Keratinocyte (primary cell): ENCODE measurements at regions not wholly inside any gene's neighbourhood (a gene's known extent, or its start where the extent isn't known, plus 50 kb on each side); places are given as distances from the start of the nearest gene placed in this dataset.

ENCODE experiments used
- DNase-seq: peaks from one replicate; pipeline ENCODE4 v3.0.0-alpha.2; 2011; ENCODE audit warnings: low read depth, missing footprints, low spot score
- FAIRE-seq: peaks from 2 replicates; lab custom pipeline; 2011; peaks lifted over from hg19 to GRCh38; lab: Jason Lieb, UNC
- H2AFZ ChIP-seq: 2 replicates; pipeline ENCODE4 v1.6.0; 2012; ENCODE audit warnings: low read length, control low read depth, inconsistent platforms; ENCODE audit not compliant: control insufficient read depth
- H3K27ac ChIP-seq: 2 replicates; pipeline ENCODE4 v1.5.1; 2011; ENCODE audit warnings: low read length; ENCODE audit not compliant: control insufficient read depth, insufficient read depth
- H3K27me3 ChIP-seq: 3 replicates; pipeline ENCODE4 v1.6.0; 2011; ENCODE audit warnings: low read length; ENCODE audit not compliant: control insufficient read depth, insufficient read depth; ENCODE audit errors: extremely low read depth
- H3K36me3 ChIP-seq, 2 experiments: 2 replicates in 1 of 2; 3 replicates in 1 of 2; pipeline ENCODE4 v1.5.1; 2011; ENCODE audit warnings: low read length in 2 of 2, mild to moderate bottlenecking in 1 of 2; ENCODE audit not compliant: control insufficient read depth in 2 of 2, insufficient read depth in 2 of 2; ENCODE audit errors: extremely low read depth in 1 of 2
- H3K4me1 ChIP-seq: 3 replicates; pipeline ENCODE4 v1.5.1; 2011; ENCODE audit warnings: low read length; ENCODE audit not compliant: control insufficient read depth, insufficient read depth; ENCODE audit errors: extremely low read depth
- H3K4me2 ChIP-seq: 3 replicates; pipeline ENCODE4 v1.6.0; 2011; ENCODE audit warnings: low read depth, low read length; ENCODE audit not compliant: control insufficient read depth, insufficient read depth; ENCODE audit errors: extremely low read depth
- H3K4me3 ChIP-seq, 3 experiments: fragments of 200-600 bp in 1 of 3; sonication (generic) in 1 of 3; 2 replicates in 2 of 3; 3 replicates in 1 of 3; pipeline ENCODE4 v1.5.1; 2011 to 2016; ENCODE audit warnings: low read length in 3 of 3, mild to moderate bottlenecking in 3 of 3, control low read depth in 2 of 3, inconsistent platforms in 1 of 3, low read depth in 1 of 3, mixed read lengths in 1 of 3, mixed run types in 1 of 3, moderate library complexity in 1 of 3; ENCODE audit not compliant: control insufficient read depth in 2 of 3, insufficient read depth in 2 of 3; ENCODE audit errors: extremely low read depth in 1 of 3
- H3K79me2 ChIP-seq: 2 replicates; pipeline ENCODE4 v1.6.0; 2012; ENCODE audit warnings: low read length; ENCODE audit not compliant: control insufficient read depth, insufficient read depth
- H3K9ac ChIP-seq: 3 replicates; pipeline ENCODE4 v1.6.0; 2011; ENCODE audit warnings: low read length; ENCODE audit not compliant: control insufficient read depth, insufficient read depth; ENCODE audit errors: extremely low read depth
- H3K9me1 ChIP-seq: 3 replicates; pipeline ENCODE4 v1.6.0; 2011; ENCODE audit warnings: low read length; ENCODE audit not compliant: control insufficient read depth, insufficient read depth; ENCODE audit errors: extremely low read depth
- H3K9me3 ChIP-seq: 2 replicates; pipeline ENCODE4 v1.5.1; 2012; ENCODE audit warnings: low read depth, low read length; ENCODE audit not compliant: control insufficient read depth
- H4K20me1 ChIP-seq: 3 replicates; pipeline ENCODE4 v1.6.0; 2011; ENCODE audit warnings: low read length; ENCODE audit not compliant: control insufficient read depth, insufficient read depth; ENCODE audit errors: extremely low read depth
- EZH2 ChIP-seq: IDR thresholded peaks from one replicate; pipeline ENCODE4 v1.6.1; 2012; ENCODE audit warnings: inconsistent platforms, mild to moderate bottlenecking, low read length, moderate library complexity
- dilution Hi-C: fragments of 300-500 bp; cut with MboI; formaldehyde crosslinking; loops from one replicate; pipeline ENCODE4 v1.7.0; 2020; ENCODE audit warnings: low sequenced_read_pairs; ENCODE audit not compliant: extremely low pct_ligation_motif_present
- TF ChIP-seq, protein P1 (sequence below), 3 experiments: IDR thresholded peaks in 1 of 3; conservative IDR thresholded peaks in 1 of 3; optimal IDR thresholded peaks in 1 of 3; 2 replicates in 2 of 3; 3 replicates in 1 of 3; pipeline versions ENCODE3 to v1.5.1; 2011; ENCODE audit warnings: low read length in 3 of 3, mild to moderate bottlenecking in 3 of 3, moderate library complexity in 2 of 3, control low read depth in 1 of 3, inconsistent platforms in 1 of 3; ENCODE audit not compliant: insufficient read depth in 2 of 3; ENCODE audit errors: extremely low read depth in 1 of 3

DNA sequence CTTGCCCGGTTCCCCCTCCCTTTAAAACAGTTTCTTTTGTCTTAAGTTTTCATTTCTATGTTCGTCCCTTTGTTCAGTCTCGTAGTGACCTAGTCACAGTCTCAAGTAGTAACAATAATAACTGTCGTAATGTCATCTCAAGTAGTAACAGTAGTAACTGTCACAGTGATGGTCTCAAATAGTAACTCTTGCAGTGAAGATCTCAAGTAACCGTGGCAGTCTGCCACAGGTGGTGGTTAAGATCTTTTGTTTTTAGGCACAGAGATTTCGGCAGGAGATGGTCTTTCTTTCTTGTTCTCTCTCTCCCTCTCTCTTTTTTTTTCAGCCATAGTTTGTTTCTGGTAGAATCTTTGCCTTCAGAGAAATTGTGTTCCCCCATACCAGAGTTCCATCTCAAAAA, 656.0 kb upstream of the SGO1 start:
- no peak overlapping the region for H3K4me2 ChIP-seq
- H3K4me1 ChIP-seq, result no peaks in the 10 kb centered on the region
- H3K27me3 ChIP-seq, result no peaks in the 10 kb centered on the region
- no peaks in the 10 kb centered on the region for H3K36me3 ChIP-seq
- dilution Hi-C loops, result no loop called here
- H3K9me3 ChIP-seq, result no peaks in the 10 kb centered on the region
- FAIRE-seq (no peak), DNase-seq (no peak)
- H3K27ac ChIP-seq, result no peak overlapping the region
- H4K20me1 ChIP-seq, result no peaks in the 10 kb centered on the region
- H2AFZ ChIP-seq, result no peak overlapping the region
- no peaks in the 10 kb centered on the region for H3K79me2 ChIP-seq
- H3K9ac ChIP-seq, result no peak overlapping the region
- no peaks in the 10 kb centered on the region for H3K9me1 ChIP-seq
- no peak for TF ChIP-seq EZH2
- TF ChIP-seq, protein P1, sequence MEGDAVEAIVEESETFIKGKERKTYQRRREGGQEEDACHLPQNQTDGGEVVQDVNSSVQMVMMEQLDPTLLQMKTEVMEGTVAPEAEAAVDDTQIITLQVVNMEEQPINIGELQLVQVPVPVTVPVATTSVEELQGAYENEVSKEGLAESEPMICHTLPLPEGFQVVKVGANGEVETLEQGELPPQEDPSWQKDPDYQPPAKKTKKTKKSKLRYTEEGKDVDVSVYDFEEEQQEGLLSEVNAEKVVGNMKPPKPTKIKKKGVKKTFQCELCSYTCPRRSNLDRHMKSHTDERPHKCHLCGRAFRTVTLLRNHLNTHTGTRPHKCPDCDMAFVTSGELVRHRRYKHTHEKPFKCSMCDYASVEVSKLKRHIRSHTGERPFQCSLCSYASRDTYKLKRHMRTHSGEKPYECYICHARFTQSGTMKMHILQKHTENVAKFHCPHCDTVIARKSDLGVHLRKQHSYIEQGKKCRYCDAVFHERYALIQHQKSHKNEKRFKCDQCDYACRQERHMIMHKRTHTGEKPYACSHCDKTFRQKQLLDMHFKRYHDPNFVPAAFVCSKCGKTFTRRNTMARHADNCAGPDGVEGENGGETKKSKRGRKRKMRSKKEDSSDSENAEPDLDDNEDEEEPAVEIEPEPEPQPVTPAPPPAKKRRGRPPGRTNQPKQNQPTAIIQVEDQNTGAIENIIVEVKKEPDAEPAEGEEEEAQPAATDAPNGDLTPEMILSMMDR (optimal IDR thresholded peaks at IDR 0.05 in 1 of 3, IDR thresholded peaks at IDR 0.05 in 1 of 3, conservative IDR thresholded peaks at IDR 0.05 in 1 of 3; ENCODE audit: extremely low read depth in 1 of 3, insufficient read depth in 2 of 3, low read length in 3 of 3), result no peak
- no peak overlapping the region for H3K4me3 ChIP-seq

DNA sequence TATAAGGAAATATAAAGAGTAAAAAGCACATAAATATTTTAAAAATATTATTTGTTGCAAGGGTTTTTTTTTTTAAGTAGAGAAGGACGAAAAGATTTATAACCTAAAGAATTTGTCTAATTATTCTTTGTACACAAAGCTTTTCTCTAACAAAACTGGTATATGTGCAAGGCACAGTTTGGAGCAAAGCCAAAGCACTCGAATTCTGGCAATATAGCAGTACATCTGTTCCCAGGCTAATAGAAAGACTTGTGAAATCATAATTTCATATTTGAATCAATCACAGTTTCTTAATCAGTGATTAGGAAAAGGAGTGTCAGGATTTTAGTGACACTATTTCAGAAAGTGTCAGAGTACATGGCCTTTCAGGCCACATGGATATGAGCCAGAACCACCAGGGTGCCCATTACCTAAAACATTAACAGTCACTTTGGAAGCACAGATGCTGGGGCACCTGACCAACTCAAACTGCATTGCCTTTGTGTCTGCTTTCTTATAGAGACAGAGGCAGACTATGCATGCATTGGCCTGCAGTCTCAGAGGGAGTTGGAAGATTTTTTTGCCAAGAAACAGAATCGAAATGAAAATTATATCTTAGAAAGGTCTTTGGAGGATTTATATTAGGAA, 651.8 kb upstream of the SGO1 start:
- DNase-seq (no peak), FAIRE-seq (no peak)
- TF ChIP-seq EZH2, result no peak
- TF ChIP-seq, protein P1 (optimal IDR thresholded peaks at IDR 0.05 in 1 of 3, IDR thresholded peaks at IDR 0.05 in 1 of 3, conservative IDR thresholded peaks at IDR 0.05 in 1 of 3; ENCODE audit: extremely low read depth in 1 of 3, insufficient read depth in 2 of 3, low read length in 3 of 3), result no peak
- Histone ChIP-seq H4K20me1 (no peaks in the 10 kb centered on the region), H3K36me3 (no peaks in the 10 kb centered on the region), H3K4me2 (no peak overlapping the region), H2AFZ (no peak overlapping the region), H3K9me1 (no peaks in the 10 kb centered on the region), H3K9me3 (no peaks in the 10 kb centered on the region), H3K4me3 (no peak overlapping the region), H3K79me2 (no peaks in the 10 kb centered on the region), H3K27me3 (no peaks in the 10 kb centered on the region), H3K4me1 (no peaks in the 10 kb centered on the region), H3K27ac (no peak overlapping the region), H3K9ac (no peak overlapping the region)
- dilution Hi-C loops, result no loop called here
